ENCODE measurements at regions not wholly inside any gene's neighbourhood (a gene's known extent, or its start where the extent isn't known, plus 50 kb on each side); places are given as distances from the start of the nearest gene placed in this dataset.

DNA sequence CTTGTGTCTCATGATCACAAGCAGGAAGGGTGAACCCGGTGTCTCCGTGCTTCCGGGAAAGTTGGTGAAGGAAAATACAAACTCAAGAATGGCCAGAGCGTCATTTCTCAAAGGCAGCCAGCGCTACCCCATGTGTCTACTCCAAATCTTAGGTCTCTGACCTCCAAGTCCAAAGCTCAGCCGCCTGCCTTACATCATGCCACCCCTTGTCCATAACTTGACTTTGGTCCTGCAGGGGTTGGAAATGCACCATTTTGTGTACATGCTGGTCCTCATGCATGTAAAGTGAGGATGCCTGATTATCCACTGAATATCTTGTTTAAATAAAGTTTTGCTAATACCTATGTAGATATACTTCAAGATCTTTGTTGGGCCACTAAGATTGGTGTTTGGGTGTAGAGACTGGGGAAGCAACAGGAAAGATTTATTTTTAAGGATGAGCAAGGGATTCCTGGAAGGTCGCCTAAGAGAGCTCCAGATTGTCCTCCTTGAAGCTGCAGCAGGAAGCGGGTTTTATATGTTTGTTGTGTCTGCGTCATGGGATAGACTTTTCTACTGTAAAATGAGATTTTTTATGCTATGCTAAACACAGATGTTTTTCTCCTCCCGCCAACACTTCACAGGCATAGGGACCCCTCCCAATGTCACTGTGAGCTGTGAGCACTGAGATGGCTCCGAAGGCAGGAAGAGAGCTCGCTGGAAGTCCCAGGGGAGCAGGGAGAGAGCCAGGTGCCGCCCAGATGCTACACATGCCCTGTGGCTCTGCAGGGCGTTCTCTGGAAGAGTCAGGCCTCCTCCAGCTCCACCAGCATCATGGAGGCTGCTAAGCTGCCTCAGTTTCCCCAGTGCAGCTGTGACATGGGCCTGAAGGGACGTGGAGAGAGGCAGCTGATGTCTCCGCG is 176.2 kb upstream of the HDAC4 start:
- no peak for DNase-seq (ENCODE audit: low read depth in 2 of 2)

DNA sequence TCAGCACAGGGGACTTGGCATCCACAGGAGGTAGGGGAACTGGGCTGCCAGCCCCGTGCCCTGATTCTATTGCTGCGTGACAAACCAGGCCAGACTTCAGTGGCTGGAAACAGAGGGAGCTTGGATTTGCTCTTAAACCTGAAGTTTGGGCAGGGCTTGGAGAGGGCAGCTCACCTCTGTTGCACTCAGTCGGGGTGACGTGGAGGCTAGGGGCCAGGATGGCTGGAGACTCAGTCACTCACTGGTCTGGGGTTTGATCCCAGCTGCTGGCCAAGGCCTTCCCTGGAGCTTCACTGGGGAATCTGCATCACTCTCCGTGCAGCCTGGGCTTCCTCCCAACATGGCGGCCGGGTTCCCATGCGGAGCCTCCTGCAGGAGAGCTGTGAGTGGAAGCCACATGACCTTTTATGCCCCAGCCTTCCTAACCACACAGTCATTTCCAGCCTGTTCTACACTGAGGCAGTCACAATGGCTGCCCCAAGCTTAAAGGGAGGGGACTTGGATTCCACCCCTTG is 175.2 kb upstream of the HDAC4 start:
- DNase-seq (ENCODE audit: low read depth in 2 of 2): no peak

DNA sequence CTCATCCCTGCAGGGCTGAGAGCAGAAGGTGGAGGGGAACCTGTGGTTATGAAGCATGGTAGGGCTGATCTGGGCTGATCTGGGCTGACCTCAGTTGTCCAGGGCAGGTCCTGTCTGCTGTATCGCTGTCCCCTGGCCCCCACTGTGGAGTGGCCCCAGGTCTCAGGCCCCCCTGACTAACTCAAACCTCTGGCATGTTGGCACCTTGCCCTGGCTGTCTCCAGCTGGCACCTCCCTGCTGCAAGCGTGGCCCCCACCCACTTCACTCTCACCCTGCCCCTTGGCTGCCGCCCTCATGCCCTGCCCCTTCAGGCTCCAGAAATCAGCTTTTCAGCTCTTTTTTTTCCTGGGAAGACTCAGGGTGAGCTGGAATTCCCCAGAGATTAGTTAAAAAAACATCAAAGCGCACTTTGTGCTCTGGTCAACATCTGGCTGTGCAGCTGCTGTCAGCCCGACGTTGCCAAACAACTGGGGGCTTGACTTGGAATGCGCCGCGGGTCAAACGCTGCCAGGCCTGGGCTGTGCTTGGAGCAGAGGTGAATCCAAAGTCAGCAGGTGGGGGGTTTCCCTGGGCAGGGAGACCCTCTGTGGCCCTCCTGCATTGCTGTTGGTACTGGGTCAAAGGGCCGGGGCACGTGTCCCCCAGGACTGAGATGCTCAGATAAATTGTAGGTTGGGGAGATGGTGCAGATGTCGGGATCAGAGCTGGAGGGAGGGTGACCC is 173.8 kb upstream of the HDAC4 start:
- no peak for DNase-seq (ENCODE audit: low read depth in 2 of 2)

DNA sequence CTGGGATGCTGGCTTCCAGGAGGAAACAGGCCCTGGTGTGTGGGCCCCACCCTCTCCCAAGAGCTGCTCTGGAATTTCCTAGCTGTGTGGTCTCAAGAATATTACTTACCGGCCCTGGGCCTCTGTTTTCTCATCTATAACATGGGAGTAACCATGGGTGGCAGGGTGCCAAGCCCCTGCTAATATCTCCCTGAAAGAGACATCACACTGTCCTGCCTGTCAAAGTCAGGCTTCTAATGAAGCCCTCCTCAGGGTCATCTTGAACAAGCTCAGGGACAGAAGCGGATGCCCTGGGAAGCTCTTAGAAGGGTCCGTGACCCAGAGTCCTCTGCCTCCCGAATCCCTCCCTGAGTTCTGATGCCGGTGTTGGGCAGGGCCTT is 173.2 kb upstream of the HDAC4 start:
- DNase-seq (ENCODE audit: low read depth in 2 of 2): no peak

DNA sequence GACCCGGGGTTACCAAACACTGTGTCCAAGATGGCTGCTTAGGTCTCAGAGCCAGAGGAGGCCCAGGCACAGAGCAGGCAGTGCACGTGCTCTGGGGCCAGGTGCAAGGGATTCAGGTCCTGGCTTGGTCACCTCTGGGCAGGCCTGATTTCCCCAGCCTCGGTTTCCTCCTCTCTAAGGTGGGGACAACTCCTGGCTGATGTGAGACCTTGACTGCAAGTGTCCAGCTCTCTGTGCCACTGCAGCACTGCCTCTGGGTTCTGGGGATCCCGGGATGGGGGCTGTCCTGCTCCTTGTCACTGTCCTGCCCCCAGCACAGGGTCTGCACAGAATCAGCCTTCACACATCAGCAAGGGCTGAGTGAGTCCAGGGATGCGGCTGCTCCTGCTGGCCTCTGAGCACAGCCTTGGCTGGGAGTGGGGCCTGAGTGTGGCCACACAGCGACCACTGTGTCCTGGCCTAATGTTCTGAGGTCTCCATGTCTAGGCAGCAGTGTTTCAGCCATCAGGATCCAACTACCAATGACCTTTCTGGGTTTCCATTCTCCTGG is 170.2 kb upstream of the HDAC4 start:
- no peak for DNase-seq (ENCODE audit: low read depth in 2 of 2)

DNA sequence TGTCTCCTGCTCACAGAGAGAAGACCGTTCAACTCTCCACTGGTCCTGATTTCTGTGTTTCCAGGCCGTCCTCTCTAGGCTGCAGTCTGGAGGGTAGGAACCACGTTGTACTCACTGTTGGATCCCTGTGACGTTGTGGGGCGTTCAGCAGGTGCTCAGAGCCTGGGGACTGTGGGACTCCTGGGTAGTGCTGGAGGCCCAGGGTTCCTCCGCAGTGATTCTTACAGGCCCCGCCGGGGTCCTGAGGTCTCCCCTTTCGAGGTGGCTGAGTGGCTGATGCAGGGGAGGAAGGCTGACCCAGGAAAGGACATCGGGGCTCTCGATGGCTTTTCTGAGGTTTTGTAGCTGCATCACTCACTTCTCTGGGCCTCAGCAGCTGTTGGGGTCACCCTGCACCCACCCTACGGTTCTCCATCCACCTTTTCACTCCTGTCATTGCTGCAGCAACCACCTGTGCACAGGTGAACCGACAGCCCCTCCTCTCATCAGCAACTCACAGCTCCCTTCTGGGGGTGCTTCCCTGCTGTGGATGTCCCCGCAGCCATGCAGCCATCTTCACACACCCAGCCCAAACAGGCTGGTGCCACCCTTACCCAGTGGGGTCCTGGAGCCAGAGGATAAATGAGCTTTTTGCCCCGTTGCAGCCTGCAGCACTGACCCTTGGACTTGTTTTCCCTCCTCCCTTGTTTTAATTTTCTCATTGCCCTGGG is 169.6 kb upstream of the HDAC4 start:
- DNase-seq (ENCODE audit: low read depth in 2 of 2): no peak

DNA sequence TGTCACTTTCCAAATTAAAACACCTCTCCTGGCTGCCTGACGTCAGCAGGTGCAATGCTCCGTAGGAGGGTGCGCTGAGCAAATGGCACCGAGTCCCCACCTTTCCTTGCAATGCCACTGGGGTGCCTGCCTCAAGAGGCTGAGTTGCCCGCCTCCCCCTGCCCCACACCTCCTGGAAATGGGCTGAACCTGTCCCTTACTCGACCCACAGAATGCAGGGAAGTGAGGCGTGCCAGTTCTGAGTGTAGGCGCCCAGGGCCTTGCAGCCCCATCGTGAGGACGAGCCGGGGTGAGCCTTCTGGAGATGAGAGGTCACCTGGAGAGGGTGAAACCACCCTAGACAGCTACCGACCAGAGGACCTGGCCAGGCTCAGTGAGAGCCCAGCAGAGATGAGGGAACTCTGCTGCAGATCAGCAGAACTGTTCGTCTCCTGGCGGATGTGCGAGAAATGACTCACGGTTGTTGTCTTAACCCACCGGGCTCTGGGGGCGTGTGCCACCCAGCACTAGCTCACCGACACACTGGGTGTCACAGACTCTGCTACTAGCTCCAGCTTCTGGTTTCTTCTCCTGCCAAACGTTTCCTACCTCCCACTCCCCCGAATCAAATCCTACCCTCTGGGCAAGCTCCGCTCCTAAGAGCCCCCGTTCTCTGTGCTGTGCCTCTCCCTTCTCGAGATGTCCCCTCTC is 168.7 kb upstream of the HDAC4 start:
- no peak for DNase-seq (ENCODE audit: low read depth in 2 of 2)

DNA sequence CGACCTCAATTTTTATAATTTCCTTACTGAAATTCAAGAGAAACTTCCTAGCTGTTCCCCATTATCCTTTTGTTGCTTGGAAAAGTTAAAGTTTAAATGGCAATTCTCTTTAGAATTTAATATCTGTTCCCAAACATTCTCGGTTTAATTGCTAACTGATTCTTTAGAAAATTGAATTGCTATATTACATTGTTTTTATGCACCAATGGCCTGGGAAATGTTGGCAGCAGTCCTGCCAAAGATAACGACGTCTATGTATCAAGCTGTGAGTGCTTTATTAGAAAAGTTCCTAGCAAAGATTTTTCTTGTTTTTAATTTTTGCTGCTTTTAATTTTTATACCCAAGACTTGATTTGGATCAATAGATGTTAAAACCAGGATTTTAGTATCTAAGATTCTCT is 167.8 kb upstream of the HDAC4 start:
- no peak for DNase-seq (ENCODE audit: low read depth in 2 of 2)

DNA sequence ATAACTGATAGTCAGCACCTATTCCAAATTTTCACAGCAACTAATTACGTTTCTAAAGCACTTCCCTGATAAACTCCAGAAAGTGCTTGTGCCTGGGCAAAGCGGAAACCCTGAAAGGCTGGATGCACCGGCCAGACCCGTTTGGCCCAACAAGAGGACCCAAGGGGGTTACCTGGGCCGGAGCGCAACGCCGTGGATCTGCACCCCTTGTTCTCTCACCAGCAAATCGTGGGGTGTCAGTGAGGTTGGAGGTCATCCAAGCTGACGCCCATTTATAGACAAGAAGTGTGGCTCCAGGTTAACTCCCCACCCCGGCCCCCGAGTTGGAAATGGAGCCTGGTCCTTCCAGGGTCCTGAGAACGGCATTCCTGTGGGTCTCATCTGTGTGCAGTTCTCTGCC is 167.0 kb upstream of the HDAC4 start:
- no peak for DNase-seq (ENCODE audit: low read depth in 2 of 2)

DNA sequence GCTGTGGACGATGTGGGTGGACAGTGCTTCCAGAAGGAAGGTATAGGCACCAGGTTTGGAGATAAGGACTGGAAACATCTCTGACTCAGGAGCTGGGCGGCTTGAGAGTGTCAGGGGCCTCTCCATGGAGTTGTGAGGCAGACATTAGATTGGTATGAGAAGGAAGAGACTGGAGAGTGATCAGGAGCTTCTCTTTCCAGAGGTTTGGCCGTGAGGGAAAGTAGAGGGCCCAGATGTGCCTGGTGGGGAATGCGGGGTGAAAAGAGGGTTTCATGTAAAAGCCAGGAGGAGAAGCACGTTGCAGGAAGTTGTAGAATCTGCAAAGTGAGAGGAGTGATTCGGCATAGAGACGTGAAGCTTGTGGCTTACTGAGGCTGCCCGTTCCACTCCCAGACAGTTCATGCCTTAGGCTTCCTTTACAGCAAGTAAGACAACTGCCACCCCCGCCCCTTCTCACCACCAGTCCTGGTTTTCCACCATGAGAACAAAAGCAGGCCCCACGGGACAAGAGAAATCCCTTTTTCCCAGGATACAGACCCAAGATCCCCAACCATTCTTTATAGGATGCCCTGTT is 166.3 kb upstream of the HDAC4 start:
- DNase-seq (ENCODE audit: low read depth in 2 of 2): no peak

DNA sequence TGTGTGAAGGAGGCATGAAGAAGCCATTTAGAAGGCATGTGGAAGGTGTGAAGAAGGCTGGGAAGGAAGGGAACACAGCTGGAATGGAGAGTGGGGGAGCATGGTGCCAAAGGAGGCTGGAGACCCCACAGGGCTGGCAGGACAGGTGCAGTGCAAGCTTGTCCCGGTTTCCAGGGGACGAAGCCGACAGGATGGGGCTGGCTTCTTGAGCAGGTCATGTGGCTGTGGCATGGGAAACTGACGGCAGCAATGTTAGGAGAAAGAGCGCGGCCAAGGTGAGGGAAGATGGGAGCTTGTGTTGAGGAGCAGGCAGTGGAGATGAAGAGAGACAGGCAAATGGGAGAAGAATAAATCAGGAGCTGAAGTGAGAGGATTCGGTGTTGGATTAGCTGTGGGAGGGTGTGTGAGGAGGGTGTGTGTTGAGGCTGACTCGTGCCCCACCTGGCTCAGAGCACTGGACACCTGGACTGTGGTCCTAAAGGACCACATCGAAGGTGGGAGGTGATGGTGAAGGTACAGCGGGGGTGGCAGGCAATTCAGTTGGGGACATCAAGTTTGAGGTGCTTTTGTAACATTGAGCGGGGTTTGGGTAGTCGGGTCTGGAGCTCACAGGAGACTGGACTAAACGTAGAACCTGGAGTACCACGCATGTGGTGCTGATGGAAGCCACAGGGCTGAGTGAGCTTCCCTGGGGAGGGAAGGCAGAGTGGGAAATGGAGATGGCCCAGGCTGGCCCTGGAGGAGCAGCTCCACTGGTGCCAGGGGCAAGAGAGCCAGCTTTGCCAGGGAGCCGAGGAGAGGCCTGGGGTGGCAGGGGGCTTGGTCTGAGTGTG is 165.6 kb upstream of the HDAC4 start:
- DNase-seq (ENCODE audit: low read depth in 2 of 2): no peak

DNA sequence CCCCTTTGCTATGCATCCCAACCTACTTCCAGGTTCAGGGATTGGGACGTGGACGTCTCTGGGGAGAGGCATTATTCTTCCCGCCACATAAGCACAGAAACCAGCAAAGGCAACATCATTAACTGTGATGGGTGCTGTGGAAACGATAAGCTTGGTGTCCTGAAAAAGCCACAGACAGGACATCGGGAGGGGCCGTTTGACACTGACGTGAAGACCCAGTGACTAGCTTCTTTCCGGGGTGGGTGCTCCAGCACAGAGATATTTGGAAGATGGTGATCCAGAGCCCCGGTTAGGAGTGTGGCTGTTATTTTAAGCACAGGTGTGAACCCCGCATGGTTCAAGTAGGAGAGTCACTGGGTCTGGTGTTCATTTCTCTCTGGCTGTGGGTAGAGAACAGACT is 163.8 kb upstream of the HDAC4 start:
- no peak for DNase-seq (ENCODE audit: low read depth in 2 of 2)

DNA sequence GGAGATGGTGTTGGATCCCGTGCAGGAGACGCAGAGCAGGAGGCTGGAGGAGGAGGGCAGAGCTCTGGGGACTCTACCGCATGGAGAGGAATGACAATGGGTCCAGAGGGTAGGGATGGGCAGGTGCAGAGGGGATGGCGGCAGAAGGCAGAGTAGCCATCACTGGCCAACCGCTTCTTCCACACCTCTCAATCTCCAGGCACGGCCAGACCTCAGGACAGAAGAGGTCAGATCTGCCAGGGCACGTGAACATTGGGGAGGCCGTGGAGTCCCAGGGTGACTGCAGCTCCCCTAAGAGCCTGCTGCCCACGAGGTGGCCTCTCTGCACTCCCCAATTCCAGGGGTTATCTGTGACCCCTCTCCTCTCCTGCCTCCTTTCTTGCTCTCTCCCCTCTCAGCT is 162.7 kb upstream of the HDAC4 start:
- DNase-seq (ENCODE audit: low read depth in 2 of 2): no peak

DNA sequence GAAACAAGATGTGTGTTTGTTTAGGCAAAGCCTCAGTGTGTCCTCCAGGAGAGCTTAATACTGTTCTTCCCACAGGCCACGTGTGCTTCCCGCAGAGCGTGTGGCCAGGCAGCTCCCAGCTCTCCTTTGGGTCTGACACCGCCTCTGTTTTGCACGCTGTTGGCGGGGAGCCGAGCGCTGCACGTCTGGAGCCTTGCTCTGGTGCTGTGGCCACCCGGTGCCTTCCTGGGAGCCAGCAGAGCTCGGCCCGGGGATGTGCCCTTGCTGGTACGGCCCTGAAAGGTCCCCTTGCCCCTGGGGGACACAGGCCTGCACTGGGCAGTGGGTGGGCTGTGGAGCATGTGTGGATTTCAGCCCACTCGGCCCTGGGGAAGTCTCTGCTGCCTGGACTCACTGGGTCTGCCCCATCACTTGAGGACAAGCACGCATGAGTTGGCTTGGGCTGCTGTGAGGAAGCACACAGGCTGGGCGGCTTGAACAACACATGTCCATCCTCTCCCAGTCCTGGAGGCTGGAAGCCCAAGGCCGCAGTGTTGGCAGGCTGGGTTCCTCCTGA is 160.7 kb upstream of the HDAC4 start:
- DNase-seq (ENCODE audit: low read depth in 2 of 2): no peak

DNA sequence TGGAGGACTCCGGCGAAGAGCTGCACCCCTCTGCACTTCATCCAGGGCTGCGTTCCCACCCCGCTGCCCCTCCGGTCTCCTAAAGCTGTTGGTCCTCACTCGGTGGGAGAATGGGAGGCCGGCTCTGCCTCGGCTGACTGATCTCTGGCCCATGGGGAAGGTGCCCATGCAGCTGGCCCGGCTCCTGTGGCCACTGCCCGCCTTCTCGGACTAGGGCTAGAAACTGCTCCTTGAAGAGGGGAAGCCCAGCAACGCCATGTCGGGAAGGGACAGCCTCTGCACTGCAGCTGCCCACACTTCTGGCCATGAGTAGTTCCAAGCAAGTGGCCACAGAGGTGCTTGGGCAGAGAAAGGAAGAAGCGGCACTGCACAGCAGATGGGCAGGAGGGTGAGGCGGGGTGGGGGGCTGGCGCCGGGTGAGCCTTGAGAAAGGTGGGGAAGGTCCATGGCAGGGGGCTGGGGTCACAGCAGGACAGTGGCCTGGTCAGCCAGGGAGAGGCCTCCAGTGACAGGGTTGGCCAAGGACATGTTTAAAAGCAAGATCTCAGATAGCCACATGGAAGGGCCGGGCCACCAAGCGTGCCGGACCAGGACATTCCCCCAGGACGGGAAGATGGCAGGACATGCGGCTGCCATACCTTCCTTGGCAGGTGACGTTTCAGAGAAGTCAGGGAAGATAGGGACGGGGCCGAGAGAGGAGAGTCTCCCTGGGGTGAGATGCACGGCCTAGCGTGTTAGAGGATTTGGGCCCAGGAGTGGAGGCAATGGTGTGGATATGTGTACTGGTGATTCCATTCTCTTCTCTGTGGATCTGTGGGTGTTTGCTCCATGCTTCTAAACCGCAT is 158.8 kb upstream of the HDAC4 start:
- DNase-seq (ENCODE audit: low read depth in 2 of 2): no peak

DNA sequence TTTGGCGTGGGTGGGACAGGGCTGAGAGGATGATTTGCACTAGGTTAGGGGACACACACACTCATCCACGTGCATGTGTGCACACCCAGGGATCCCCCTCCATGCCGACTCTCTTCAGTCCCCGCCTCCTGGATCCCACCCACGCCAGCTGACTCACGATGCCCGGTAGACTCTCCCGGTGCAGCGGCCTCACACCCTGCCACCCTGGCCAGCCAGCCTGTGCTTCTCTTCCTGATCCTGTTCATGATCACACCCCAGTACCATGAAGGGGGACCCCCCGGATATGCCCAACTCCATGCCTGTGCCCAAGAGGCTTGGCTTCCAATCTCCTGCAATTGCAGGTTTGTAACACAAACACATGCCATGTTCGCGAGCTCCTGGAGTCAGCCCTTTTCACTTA is 157.8 kb upstream of the HDAC4 start:
- no peak for DNase-seq (ENCODE audit: low read depth in 2 of 2)

DNA sequence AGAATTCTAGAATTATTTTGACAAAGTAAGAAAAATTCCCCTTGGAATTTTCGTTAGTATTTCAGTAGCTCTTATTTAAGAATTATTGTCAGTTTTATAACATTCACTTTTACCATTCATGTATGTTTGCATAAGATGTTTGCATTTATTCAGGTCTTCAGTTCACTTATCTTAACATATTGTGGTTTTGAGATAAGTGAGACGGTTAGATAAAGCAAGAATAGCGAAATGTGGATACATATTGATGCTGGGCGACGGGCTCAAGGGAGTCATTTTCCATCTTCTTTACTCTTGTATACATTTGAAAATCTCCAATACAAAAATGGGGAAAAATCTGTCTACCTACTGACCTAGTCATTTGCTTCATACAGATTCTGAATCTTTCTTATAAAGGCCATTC is 156.7 kb upstream of the HDAC4 start:
- DNase-seq (ENCODE audit: low read depth in 2 of 2): no peak

DNA sequence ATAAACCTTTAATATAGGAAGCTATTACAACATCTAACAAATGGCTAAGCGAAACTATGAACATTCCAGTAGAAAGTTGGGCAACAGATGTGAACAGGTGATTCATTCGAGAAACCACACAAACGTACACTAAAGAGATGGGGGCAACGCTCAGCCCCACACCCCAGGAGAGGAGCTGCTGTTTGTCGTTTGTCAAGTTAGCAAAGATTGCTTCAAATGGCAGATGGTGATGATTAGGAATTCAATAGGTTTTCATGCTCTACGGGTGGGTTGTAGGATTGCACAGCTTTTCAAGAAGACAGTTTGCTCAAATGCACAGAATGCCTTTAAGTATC is 154.7 kb upstream of the HDAC4 start:
- no peak for DNase-seq (ENCODE audit: low read depth in 2 of 2)
